ENCODE measurements at regions not wholly inside any gene's neighbourhood (a gene's known extent, or its start where the extent isn't known, plus 50 kb on each side); places are given as distances from the start of the nearest gene placed in this dataset.

GRCh38 chr14:98262566-98262965 is 1009.4 kb downstream of the BCL11B start:
- TF ChIP-seq CTCF (IDR thresholded peaks at IDR 0.05; ENCODE audit: low read depth, low read length), result no peak
- TF ChIP-seq POLR2A (IDR thresholded peaks at IDR 0.05; ENCODE audit: extremely low read depth, insufficient read length), result no peak
- no peak for TF ChIP-seq MAX (IDR thresholded peaks at IDR 0.05; ENCODE audit: low read depth, low read length)
- TF ChIP-seq MYC (IDR thresholded peaks at IDR 0.05; ENCODE audit: low read depth, low read length), result no peak

All from NB4 (cell line).